ENCODE measurements at regions not wholly inside any gene's neighbourhood (a gene's known extent, or its start where the extent isn't known, plus 50 kb on each side); places are given as distances from the start of the nearest gene placed in this dataset.

- Histone ChIP-seq H3K4me3 (no peak overlapping the region), H3K9me3 (peaks cover 0 to 20% of the 10 kb centered on the region in 2 donors), H3K27me3 (no peaks in the 10 kb centered on the region), H3K4me1 (no peaks in the 10 kb centered on the region), H3K27ac (no peak overlapping the region), H3K36me3 (no peaks in the 10 kb centered on the region)
- DNase-seq: no peak
- ATAC-seq: no peak
- intact Hi-C loops (cut with DNase I): no loop called here
- TF ChIP-seq, protein P1, sequence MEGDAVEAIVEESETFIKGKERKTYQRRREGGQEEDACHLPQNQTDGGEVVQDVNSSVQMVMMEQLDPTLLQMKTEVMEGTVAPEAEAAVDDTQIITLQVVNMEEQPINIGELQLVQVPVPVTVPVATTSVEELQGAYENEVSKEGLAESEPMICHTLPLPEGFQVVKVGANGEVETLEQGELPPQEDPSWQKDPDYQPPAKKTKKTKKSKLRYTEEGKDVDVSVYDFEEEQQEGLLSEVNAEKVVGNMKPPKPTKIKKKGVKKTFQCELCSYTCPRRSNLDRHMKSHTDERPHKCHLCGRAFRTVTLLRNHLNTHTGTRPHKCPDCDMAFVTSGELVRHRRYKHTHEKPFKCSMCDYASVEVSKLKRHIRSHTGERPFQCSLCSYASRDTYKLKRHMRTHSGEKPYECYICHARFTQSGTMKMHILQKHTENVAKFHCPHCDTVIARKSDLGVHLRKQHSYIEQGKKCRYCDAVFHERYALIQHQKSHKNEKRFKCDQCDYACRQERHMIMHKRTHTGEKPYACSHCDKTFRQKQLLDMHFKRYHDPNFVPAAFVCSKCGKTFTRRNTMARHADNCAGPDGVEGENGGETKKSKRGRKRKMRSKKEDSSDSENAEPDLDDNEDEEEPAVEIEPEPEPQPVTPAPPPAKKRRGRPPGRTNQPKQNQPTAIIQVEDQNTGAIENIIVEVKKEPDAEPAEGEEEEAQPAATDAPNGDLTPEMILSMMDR (IDR thresholded peaks at IDR 0.05): no peak
These were observed 1251.5 kb downstream of the DNAJB9 start for GRCh38 chr7:109821156-109821555.

DNA sequence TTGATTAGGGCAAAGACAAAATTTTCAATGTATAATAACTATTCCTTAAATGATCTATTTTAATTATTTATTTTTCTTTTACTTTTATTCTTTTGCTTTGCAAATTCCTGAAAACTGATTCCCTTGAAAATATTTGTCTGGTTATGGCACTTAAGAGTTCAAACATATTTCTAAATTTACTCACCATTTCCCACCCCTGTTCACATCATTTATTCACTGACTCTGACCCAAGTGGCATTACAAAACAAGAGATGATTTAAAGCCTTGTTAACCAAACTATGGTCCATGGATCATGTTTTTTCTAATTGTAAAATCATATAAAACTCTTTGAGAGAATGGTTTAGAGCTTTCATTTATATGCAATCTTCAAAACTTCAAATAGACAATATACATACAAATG lies 1256.1 kb upstream of the LRRN3 start:
- no peaks in the 10 kb centered on the region for H3K27me3 ChIP-seq
- DNase-seq: no peak
- no peaks in the 10 kb centered on the region for H3K9me3 ChIP-seq
- no peak overlapping the region for H3K4me3 ChIP-seq
- no peak overlapping the region for H3K27ac ChIP-seq
- H3K36me3 ChIP-seq: no peaks in the 10 kb centered on the region
- TF ChIP-seq, protein P1 (IDR thresholded peaks at IDR 0.05): no peak
- no peak for ATAC-seq
- intact Hi-C loops (cut with DNase I): no loop called here
- no peaks in the 10 kb centered on the region for H3K4me1 ChIP-seq

DNA sequence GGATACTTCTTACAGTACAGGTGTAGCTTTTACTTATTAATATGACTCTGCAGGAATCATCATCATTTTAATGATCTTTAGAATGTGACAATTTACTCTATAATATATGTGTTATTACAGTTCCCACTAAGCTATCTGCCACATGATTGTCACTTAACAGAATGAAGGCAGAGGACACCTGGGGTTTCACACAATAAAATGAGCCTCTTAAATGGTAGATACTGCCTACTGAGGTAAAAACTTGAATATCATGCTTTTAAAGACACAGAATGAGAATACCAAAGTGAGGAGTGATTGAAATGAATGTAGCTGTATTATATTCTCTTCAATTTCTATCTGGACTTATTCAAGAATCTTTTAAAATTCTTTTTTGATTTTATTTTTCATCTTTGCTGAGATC lies 1255.3 kb upstream of the LRRN3 start:
- H3K27me3 ChIP-seq: no peaks in the 10 kb centered on the region
- H3K36me3 ChIP-seq: no peaks in the 10 kb centered on the region
- intact Hi-C loops (cut with DNase I): no loop called here
- TF ChIP-seq, protein P1 (IDR thresholded peaks at IDR 0.05): no peak
- no peaks in the 10 kb centered on the region for H3K9me3 ChIP-seq
- no peaks in the 10 kb centered on the region for H3K4me1 ChIP-seq
- no peak overlapping the region for H3K27ac ChIP-seq
- H3K4me3 ChIP-seq: no peak overlapping the region
- DNase-seq (no peak), ATAC-seq (no peak)

DNA sequence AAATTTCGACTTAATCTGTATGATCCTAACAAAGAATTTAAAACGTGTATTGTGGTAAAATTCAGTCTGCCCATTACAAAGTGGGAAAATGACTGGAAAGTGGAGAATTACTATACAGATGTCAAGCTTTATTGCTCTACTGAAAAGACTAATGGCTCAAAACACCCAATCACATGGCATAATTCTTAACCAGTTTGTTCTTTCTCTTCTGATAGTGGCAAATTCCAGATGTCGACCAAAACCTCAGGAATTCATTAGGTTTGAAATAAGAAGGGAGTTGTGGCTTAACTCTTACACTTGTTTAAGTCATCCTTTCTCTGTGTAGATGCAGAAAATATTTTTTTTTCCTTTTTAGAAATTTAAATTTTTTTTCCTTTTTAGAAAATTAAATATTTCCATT lies 1254.9 kb upstream of the LRRN3 start:
- Histone ChIP-seq H3K4me3 (no peak overlapping the region), H3K9me3 (no peaks in the 10 kb centered on the region), H3K4me1 (no peaks in the 10 kb centered on the region), H3K27me3 (no peaks in the 10 kb centered on the region), H3K36me3 (no peaks in the 10 kb centered on the region), H3K27ac (no peak overlapping the region)
- TF ChIP-seq, protein P1 (IDR thresholded peaks at IDR 0.05): no peak
- ATAC-seq: no peak
- DNase-seq: no peak
- intact Hi-C loops (cut with DNase I): no loop called here

DNA sequence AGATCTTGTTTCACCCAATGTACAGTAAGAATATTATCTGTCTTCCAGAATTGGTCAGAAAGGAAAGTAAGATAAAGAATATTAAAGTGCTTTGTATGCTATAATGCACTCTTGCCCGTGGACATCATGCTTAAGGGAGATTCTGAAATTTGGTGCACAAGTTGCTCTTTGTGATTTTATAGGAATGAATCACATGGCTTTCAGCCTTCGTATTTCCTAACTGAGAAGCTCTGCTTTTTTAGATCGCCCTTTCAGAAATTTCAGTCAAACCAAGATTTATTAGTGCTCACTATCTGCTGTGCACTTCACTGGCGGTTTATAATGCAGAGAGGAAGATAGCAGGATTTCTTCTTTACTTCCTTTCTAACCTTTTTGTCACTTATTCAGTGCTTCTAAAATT lies 1248.5 kb upstream of the LRRN3 start:
- no peaks in the 10 kb centered on the region for H3K9me3 ChIP-seq
- no peaks in the 10 kb centered on the region for H3K4me1 ChIP-seq
- ATAC-seq (no peak), DNase-seq (no peak)
- H3K27ac ChIP-seq: no peak overlapping the region
- H3K36me3 ChIP-seq: no peaks in the 10 kb centered on the region
- intact Hi-C loops (cut with DNase I): no loop called here
- TF ChIP-seq, protein P1 (IDR thresholded peaks at IDR 0.05): no peak
- H3K4me3 ChIP-seq: no peak overlapping the region
- H3K27me3 ChIP-seq: no peaks in the 10 kb centered on the region
